K562 (cell line): ENCODE measurements at regions not wholly inside any gene's neighbourhood (a gene's known extent, or its start where the extent isn't known, plus 50 kb on each side); places are given as distances from the start of the nearest gene placed in this dataset.
"Not testable (repeated sequence)": the region's sequence is repeated elsewhere in the genome, so short reads cannot be mapped to it uniquely, and the experiment has no call there.

ENCODE experiments used
- ATAC-seq: fragments of 200-7000 bp; cut with Tn5 transposase; 3 replicates; pipeline ENCODE4 v1.9.1; 2020; ENCODE audit warnings: moderate library complexity
- BruUV-seq: library from RNA; stranded (reverse); fragments of 400-500 nt; replicated peaks from 2 replicates; lab custom pipeline; 2021; lab: Mats Ljungman, UMichigan
- CTCF ChIA-PET: fragments of 300-600 bp; formaldehyde crosslinking; extraction: SDS; loops from one replicate; lab custom pipeline; 2021; ENCODE audit warnings: low intra/inter-chr PET ratio; lab: Yijun Ruan, JAX
- POLR2A ChIA-PET: fragments of 300-600, 350-650 bp; sonication (Branson Sonifier 250); formaldehyde crosslinking; extraction: SDS; loops from one replicate; lab custom pipeline; 2021; ENCODE audit warnings: antibody characterized with exemption, inconsistent platforms; lab: Yijun Ruan, JAX
- DNase-seq, 4 experiments: peaks; one replicate each; pipeline versions ENCODE4 v3.0.0 to v3.0.0-alpha.2; 2011 to 2018; ENCODE audit warnings: low spot score in 3 of 4, mixed read lengths in 3 of 4; ENCODE audit errors: extremely low read depth in 1 of 4
- FAIRE-seq: peaks from 2 replicates; lab custom pipeline; 2011; peaks lifted over from hg19 to GRCh38; lab: Jason Lieb, UNC
- H2AFZ ChIP-seq: 2 replicates; pipeline ENCODE4 v1.6.0; 2011; ENCODE audit warnings: low read depth, low read length, control low read depth, inconsistent platforms
- H3K27ac ChIP-seq: fragments of 200-600 bp; 3 replicates; pipeline ENCODE4 v1.8.0; 2011; ENCODE audit warnings: low read depth, mild to moderate bottlenecking, control low read depth, inconsistent platforms, low read length, moderate library complexity, mixed read lengths; ENCODE audit errors: extremely low read depth
- H3K27me3 ChIP-seq, 2 experiments: fragments of 300-600 bp in 1 of 2; 2 replicates in 1 of 2; 3 replicates in 1 of 2; pipeline versions ENCODE4 v1.6.0 to v1.8.0; 2011; ENCODE audit warnings: inconsistent platforms in 2 of 2, low read length in 2 of 2, mild to moderate bottlenecking in 1 of 2, mixed read lengths in 1 of 2, moderate library complexity in 1 of 2; ENCODE audit not compliant: control insufficient read depth in 2 of 2, insufficient read depth in 2 of 2
- H3K36me3 ChIP-seq: fragments of 300-600 bp; 3 replicates; pipeline ENCODE4 v1.8.0; 2011; ENCODE audit warnings: mild to moderate bottlenecking, low read length, inconsistent platforms; ENCODE audit not compliant: control insufficient read depth, insufficient read depth
- H3K4me1 ChIP-seq, 2 experiments: fragments of 200-600 bp in 1 of 2; replicated peaks in 1 of 2; 2 replicates in 1 of 2; 3 replicates in 1 of 2; pipeline versions ENCODE4 v1.5.1 to v1.8.0; 2011; ENCODE audit warnings: inconsistent platforms in 2 of 2, low read length in 2 of 2, mild to moderate bottlenecking in 1 of 2, mixed read lengths in 1 of 2, moderate library complexity in 1 of 2; ENCODE audit not compliant: control insufficient read depth in 2 of 2, insufficient read depth in 2 of 2
- H3K4me2 ChIP-seq: 2 replicates; pipeline ENCODE4 v1.6.1; 2011; ENCODE audit warnings: low read length, control low read depth, inconsistent platforms, mixed read lengths; ENCODE audit not compliant: insufficient read depth
- H3K4me3 ChIP-seq: fragments of 200-600 bp; sonication (generic), shearing (Covaris generic); 2 replicates; pipeline ENCODE4 v1.5.1; 2016; ENCODE audit warnings: control low read depth, inconsistent platforms
- H3K79me2 ChIP-seq: fragments of 200-600 bp; 3 replicates; pipeline ENCODE4 v1.8.0; 2011; ENCODE audit warnings: low read length, inconsistent platforms; ENCODE audit not compliant: control insufficient read depth, insufficient read depth
- H3K9ac ChIP-seq, 2 experiments: 2 replicates each; pipeline versions ENCODE4 v1.6.0 to v1.6.1; 2011; ENCODE audit warnings: low read depth in 2 of 2, low read length in 2 of 2, control low read depth in 1 of 2, inconsistent platforms in 1 of 2, mild to moderate bottlenecking in 1 of 2, mixed read lengths in 1 of 2; ENCODE audit not compliant: insufficient read depth in 1 of 2
- H3K9me1 ChIP-seq: one replicate; pipeline ENCODE4 v1.6.0; 2011; ENCODE audit warnings: inconsistent platforms, mild to moderate bottlenecking, low read length, moderate library complexity; ENCODE audit not compliant: control insufficient read depth, insufficient read depth
- H3K9me3 ChIP-seq: replicated peaks from 2 replicates; pipeline ENCODE4 v1.5.1; 2011; ENCODE audit warnings: low read depth, low read length, inconsistent platforms; ENCODE audit not compliant: control insufficient read depth, insufficient read depth
- H4K20me1 ChIP-seq: replicated peaks from 2 replicates; pipeline ENCODE4 v1.6.1; 2011; ENCODE audit warnings: low read length, inconsistent platforms, mixed read lengths; ENCODE audit not compliant: control insufficient read depth, insufficient read depth
- BMI1 ChIP-seq: fragments of 150-350 bp; IDR thresholded peaks from 2 replicates; pipeline ENCODE4 v1.6.1; 2014; ENCODE audit warnings: low read length
- DDX20 ChIP-seq: fragments of 450-650 bp; IDR thresholded peaks from 2 replicates; pipeline ENCODE4 v1.6.1; 2016; ENCODE audit warnings: missing genetic modification characterization, low read depth, mild to moderate bottlenecking, missing compliant biosample characterization, moderate library complexity
- HNRNPUL1 ChIP-seq: fragments of 200-400 bp; formaldehyde crosslinking; IDR thresholded peaks from 2 replicates; pipeline ENCODE4 v1.6.1; 2017; ENCODE audit warnings: low read length
- KDM2B ChIP-seq: fragments of 250-450 bp; sonication (Bioruptor Pico); IDR thresholded peaks from 2 replicates; pipeline ENCODE4 v1.8.0; 2021; ENCODE audit warnings: mild to moderate bottlenecking, moderate library complexity
- KDM5B ChIP-seq: fragments of 200-600 bp; sonication (generic); IDR thresholded peaks from 2 replicates; pipeline ENCODE4 v1.6.1; 2012; ENCODE audit warnings: low read depth, mild to moderate bottlenecking, moderate library complexity, low read length, control low read depth, inconsistent platforms; ENCODE audit not compliant: insufficient replicate concordance
- L3MBTL2 ChIP-seq: fragments of 450-650 bp; IDR thresholded peaks from 2 replicates; pipeline ENCODE4 v1.6.1; 2016; ENCODE audit warnings: mild to moderate bottlenecking, moderate library complexity
- RFX5 ChIP-seq: IDR thresholded peaks from 2 replicates; pipeline ENCODE4 v1.6.1; 2011; ENCODE audit warnings: low read depth, mild to moderate bottlenecking, improper control_type of control experiment, low read length
- SUPT5H ChIP-seq: fragments of 450-650 bp; IDR thresholded peaks from 2 replicates; pipeline ENCODE4 v1.6.1; 2016
- ZNF239 ChIP-seq: fragments of 250-450 bp; sonication (Bioruptor Pico); IDR thresholded peaks from 2 replicates; pipeline ENCODE4 v1.4.0; 2020; ENCODE audit warnings: mild to moderate bottlenecking
- WGBS: fragments of 100-300 bp; shearing (Covaris generic); methylation state at CpG from one replicate; pipeline ENCODE4 v1.1.6; 2016; ENCODE audit warnings: low coverage, mixed read lengths; ENCODE audit not compliant: insufficient coverage; ENCODE audit errors: missing lambda C conversion rate; 5-methylcytosine and 5-hydroxymethylcytosine counted together
- in situ Hi-C: fragments of 300-500 bp; cut with MboI; formaldehyde crosslinking; loops from 4 replicates; pipeline ENCODE4 v1.15.0; 2018; ENCODE audit warnings: inconsistent platforms, mixed read lengths
- intact Hi-C: fragments of 100-400 bp; cut with micrococcal nuclease; formaldehyde crosslinking; loops from 2 replicates; pipeline ENCODE4 v1.14.2; 2022
- TF ChIP-seq, protein P1 (sequence below): fragments of 450-650 bp; formaldehyde crosslinking; conservative IDR thresholded peaks from 2 replicates; pipeline ENCODE4 v1.4.0; 2022; ENCODE audit warnings: mild to moderate bottlenecking, missing genetic modification characterization
- TF ChIP-seq, protein P2 (sequence below): fragments of 450-650 bp; IDR thresholded peaks from 2 replicates; pipeline ENCODE4 v1.6.1; 2016; ENCODE audit warnings: missing biosample characterization, missing genetic modification characterization

DNA sequence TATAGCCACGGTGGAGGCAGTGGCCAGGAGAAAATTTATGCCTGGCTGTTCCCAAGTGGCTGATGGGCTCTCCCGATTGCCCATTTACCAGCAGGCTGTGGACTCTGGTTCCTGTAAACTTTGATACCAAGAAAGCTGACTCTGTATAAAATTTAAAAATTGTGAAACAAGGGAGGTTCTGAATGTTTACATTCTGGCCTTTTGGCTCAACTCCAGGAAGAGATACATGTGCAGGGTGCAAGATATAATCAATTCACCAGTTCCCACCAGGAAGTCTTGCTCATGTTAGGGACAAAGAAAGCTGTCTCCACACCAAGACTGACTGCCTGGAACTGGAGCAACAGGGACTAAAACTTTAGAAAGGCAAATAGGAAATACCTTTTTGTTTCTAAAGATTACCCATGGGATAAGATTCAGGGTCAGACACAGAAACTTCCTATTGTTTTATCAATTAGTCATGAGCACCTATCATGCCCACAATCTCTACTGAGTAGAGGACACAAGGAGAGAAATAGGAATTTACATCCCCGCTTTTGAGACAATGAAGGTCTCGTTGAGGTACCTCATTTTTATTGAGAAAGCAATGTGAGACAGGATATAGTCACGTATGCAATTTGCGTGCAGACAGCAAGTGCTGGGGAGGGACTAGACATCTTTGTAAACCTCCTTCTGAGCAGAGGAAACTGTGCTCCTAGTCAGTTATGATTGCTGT is 123.5 kb downstream of the LIPG start:
- Histone ChIP-seq H3K27me3 (no peaks in the 10 kb centered on the region), H2AFZ (no peak overlapping the region), H3K36me3 (no peaks in the 10 kb centered on the region), H3K79me2 (no peaks in the 10 kb centered on the region), H3K9me3 (no peaks in the 10 kb centered on the region), H3K4me3 (no peak overlapping the region), H3K9ac (no peak overlapping the region), H4K20me1 (no peaks in the 10 kb centered on the region), H3K27ac (no peak overlapping the region), H3K4me2 (no peak overlapping the region), H3K4me1 (no peaks in the 10 kb centered on the region; a peak in 1 of 5 replicates), H3K9me1 (no peaks in the 10 kb centered on the region)
- ChIA-PET POLR2A (no interaction called here), CTCF (no interaction called here)
- intact Hi-C loops (no loop called here), in situ Hi-C loops (no loop called here)
- DNase-seq (no peak), FAIRE-seq (no peak), ATAC-seq (no peak)
- TF ChIP-seq, protein P1, sequence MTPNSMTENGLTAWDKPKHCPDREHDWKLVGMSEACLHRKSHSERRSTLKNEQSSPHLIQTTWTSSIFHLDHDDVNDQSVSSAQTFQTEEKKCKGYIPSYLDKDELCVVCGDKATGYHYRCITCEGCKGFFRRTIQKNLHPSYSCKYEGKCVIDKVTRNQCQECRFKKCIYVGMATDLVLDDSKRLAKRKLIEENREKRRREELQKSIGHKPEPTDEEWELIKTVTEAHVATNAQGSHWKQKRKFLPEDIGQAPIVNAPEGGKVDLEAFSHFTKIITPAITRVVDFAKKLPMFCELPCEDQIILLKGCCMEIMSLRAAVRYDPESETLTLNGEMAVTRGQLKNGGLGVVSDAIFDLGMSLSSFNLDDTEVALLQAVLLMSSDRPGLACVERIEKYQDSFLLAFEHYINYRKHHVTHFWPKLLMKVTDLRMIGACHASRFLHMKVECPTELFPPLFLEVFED (CRISPR knock-in tag): no peak
- no peak for TF ChIP-seq HNRNPUL1
- no peak for TF ChIP-seq BMI1
- TF ChIP-seq DDX20: no peak
- no peak for TF ChIP-seq L3MBTL2
- no peak for TF ChIP-seq RFX5
- TF ChIP-seq KDM2B (CRISPR knock-in tag): no peak
- no peak for TF ChIP-seq KDM5B
- TF ChIP-seq SUPT5H: no peak
- TF ChIP-seq, protein P2, sequence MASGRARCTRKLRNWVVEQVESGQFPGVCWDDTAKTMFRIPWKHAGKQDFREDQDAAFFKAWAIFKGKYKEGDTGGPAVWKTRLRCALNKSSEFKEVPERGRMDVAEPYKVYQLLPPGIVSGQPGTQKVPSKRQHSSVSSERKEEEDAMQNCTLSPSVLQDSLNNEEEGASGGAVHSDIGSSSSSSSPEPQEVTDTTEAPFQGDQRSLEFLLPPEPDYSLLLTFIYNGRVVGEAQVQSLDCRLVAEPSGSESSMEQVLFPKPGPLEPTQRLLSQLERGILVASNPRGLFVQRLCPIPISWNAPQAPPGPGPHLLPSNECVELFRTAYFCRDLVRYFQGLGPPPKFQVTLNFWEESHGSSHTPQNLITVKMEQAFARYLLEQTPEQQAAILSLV: no peak
- TF ChIP-seq ZNF239 (CRISPR knock-in tag): no peak
- 0% methylated on average over 6 of the region's 6 CpGs for WGBS
- no TSS peak for BruUV-seq

DNA sequence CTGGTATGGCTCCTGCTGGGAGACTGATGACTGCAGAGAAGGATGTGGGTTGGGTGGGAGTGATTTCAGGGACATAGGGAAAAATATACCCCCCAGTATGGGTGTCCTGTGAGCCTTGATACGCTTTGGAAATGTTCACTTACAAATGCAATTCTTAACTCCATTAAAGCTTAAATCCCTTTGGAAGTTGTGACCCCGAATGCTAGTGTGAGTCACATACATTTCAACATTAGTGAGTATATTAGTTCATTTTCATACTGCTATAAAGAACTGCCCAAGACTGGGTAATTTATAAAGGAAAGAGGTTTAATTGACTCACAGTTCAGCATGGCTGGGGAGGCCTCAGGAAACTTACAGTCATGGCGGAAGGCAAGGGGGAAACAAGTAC is 120.9 kb downstream of the LIPG start:
- intact Hi-C loops, POLR2A ChIA-PET, CTCF ChIA-PET: not testable (repeated sequence)

More for the DNA sequence above, 120.9 kb downstream of the LIPG start:
- H3K27me3 ChIP-seq, DNase-seq, H3K9me1 ChIP-seq, H3K27ac ChIP-seq, ATAC-seq, BruUV-seq, H4K20me1 ChIP-seq, in situ Hi-C loops, H3K9ac ChIP-seq, H3K4me2 ChIP-seq, H2AFZ ChIP-seq, H3K79me2 ChIP-seq, H3K36me3 ChIP-seq, H3K4me3 ChIP-seq, H3K4me1 ChIP-seq, FAIRE-seq, H3K9me3 ChIP-seq: not testable (repeated sequence)
- 0% methylated on average over 2 of the region's 3 CpGs for WGBS
